ENCODE measurements at regions not wholly inside any gene's neighbourhood (a gene's known extent, or its start where the extent isn't known, plus 50 kb on each side); places are given as distances from the start of the nearest gene placed in this dataset.

GRCh38 chr3:150291515-150291914 is 116.6 kb upstream of the TSC22D2 start:
- no peak for TF ChIP-seq REST (IDR thresholded peaks at IDR 0.05; ENCODE audit: low read depth, low read length)
- no peak for TF ChIP-seq RFX5 (IDR thresholded peaks at IDR 0.05; ENCODE audit: low read depth, low read length)
- TF ChIP-seq MXI1 (IDR thresholded peaks at IDR 0.05; ENCODE audit: low read depth, low read length), result no peak
- TF ChIP-seq NRF1 (conservative IDR thresholded peaks at IDR 0.05; ENCODE audit: low read depth, low read length), result no peak
